ENCODE measurements at regions not wholly inside any gene's neighbourhood (a gene's known extent, or its start where the extent isn't known, plus 50 kb on each side); places are given as distances from the start of the nearest gene placed in this dataset.

GRCh38 chr13:83984793-83985192, 102.5 kb upstream of the SLITRK1 start:
- Histone ChIP-seq H3K27me3 (replicated peaks in 1 of 4; ENCODE audit: control extremely low read depth in 1 of 4, control insufficient read depth in 3 of 4, insufficient read depth in 4 of 4, low read length in 3 of 4) (no peaks in the 10 kb centered on the region), H3K27ac (ENCODE audit: low read length in 2 of 2) (no peak overlapping the region), H3K9me3 (ENCODE audit: control extremely low read depth in 1 of 3, control insufficient read depth in 2 of 3, insufficient read depth in 1 of 3, low read length in 2 of 3) (peaks cover 0 to 1% (median 0%) of the 10 kb centered on the region in 3 donors), H4K20me1 (ENCODE audit: control insufficient read depth, insufficient read depth, low read length, poor library complexity, severe bottlenecking) (no peaks in the 10 kb centered on the region), H3K4me1 (ENCODE audit: control insufficient read depth in 2 of 2, insufficient read depth in 2 of 2, low read length in 2 of 2) (no peaks in the 10 kb centered on the region), H3K36me3 (replicated peaks in 1 of 2; ENCODE audit: control extremely low read depth in 1 of 2, control insufficient read depth in 1 of 2, extremely low read depth in 1 of 2, insufficient read depth in 2 of 2, low read length in 1 of 2) (no peaks in the 10 kb centered on the region), H3K4me3 (ENCODE audit: control extremely low read depth in 1 of 5, extremely low read depth in 1 of 5, insufficient read depth in 1 of 5, low read depth in 2 of 5, low read length in 4 of 5) (no peak overlapping the region), H2AFZ (ENCODE audit: insufficient read depth, low read depth, low read length, poor library complexity, severe bottlenecking) (no peak overlapping the region), H3K79me2 (ENCODE audit: control insufficient read depth, insufficient read depth, low read length) (no peaks in the 10 kb centered on the region), H3K4me2 (replicated peaks; ENCODE audit: low read depth, low read length, poor library complexity, severe bottlenecking) (no peak overlapping the region), H3K9ac (ENCODE audit: low read length) (no peak overlapping the region)
- DNase-seq = no peak
- Mint-ChIP-seq H3K4me1 (no peaks in the 10 kb centered on the region), H3K27me3 (no peaks in the 10 kb centered on the region), H3K9me3 (ENCODE audit: insufficient read depth) (peaks cover 2% of the 10 kb centered on the region), H3K4me3 (no peak overlapping the region), H3K27ac (no peak overlapping the region)
- no peak for ATAC-seq (ENCODE audit: low read depth)
- TF ChIP-seq CTCF (IDR thresholded peaks at IDR 0.05) (no peak), EZH2 (IDR thresholded peaks at IDR 0.05; ENCODE audit: borderline replicate concordance, insufficient read depth, low read depth, low read length, poor library complexity, severe bottlenecking) (no peak)
- POLR2A ChIA-PET = no interaction called here
- 57% methylated on average over 1 of the region's 1 CpG for WGBS (ENCODE audit: insufficient coverage)
- CTCF ChIA-PET = no interaction called here
- intact Hi-C loops (cut with micrococcal nuclease) = no loop called here

GRCh38 chr13:83980331-83980730, 98.1 kb upstream of the SLITRK1 start:
- H3K9ac ChIP-seq (ENCODE audit: low read length) = no peak overlapping the region
- no peaks in the 10 kb centered on the region for H3K36me3 ChIP-seq (replicated peaks in 1 of 2; ENCODE audit: control extremely low read depth in 1 of 2, control insufficient read depth in 1 of 2, extremely low read depth in 1 of 2, insufficient read depth in 2 of 2, low read length in 1 of 2)
- no peak for DNase-seq
- peaks cover 3% of the 10 kb centered on the region for H3K9me3 Mint-ChIP-seq (ENCODE audit: insufficient read depth)
- no peak for TF ChIP-seq CTCF (IDR thresholded peaks at IDR 0.05)
- 95% methylated on average over 4 of the region's 5 CpGs for WGBS (ENCODE audit: insufficient coverage)
- no peak overlapping the region for H3K4me2 ChIP-seq (replicated peaks; ENCODE audit: low read depth, low read length, poor library complexity, severe bottlenecking)
- CTCF ChIA-PET = no interaction called here
- H3K4me1 ChIP-seq (ENCODE audit: control insufficient read depth in 2 of 2, insufficient read depth in 2 of 2, low read length in 2 of 2) = no peaks in the 10 kb centered on the region
- H3K9me3 ChIP-seq (ENCODE audit: control extremely low read depth in 1 of 3, control insufficient read depth in 2 of 3, insufficient read depth in 1 of 3, low read length in 2 of 3) = peaks cover 0 to 1% (median 0%) of the 10 kb centered on the region in 3 donors
- no peak overlapping the region for H3K27ac ChIP-seq (ENCODE audit: low read length in 2 of 2)
- H3K4me3 Mint-ChIP-seq = no peak overlapping the region
- no peaks in the 10 kb centered on the region for H3K27me3 ChIP-seq (replicated peaks in 1 of 4; ENCODE audit: control extremely low read depth in 1 of 4, control insufficient read depth in 3 of 4, insufficient read depth in 4 of 4, low read length in 3 of 4)
- no peak overlapping the region for H3K27ac Mint-ChIP-seq
- H2AFZ ChIP-seq (ENCODE audit: insufficient read depth, low read depth, low read length, poor library complexity, severe bottlenecking) = no peak overlapping the region
- H3K4me1 Mint-ChIP-seq = no peaks in the 10 kb centered on the region
- H3K4me3 ChIP-seq (ENCODE audit: control extremely low read depth in 1 of 5, extremely low read depth in 1 of 5, insufficient read depth in 1 of 5, low read depth in 2 of 5, low read length in 4 of 5) = no peak overlapping the region
- H3K27me3 Mint-ChIP-seq = no peaks in the 10 kb centered on the region
- POLR2A ChIA-PET = no interaction called here
- ATAC-seq (ENCODE audit: low read depth) = no peak
- H3K79me2 ChIP-seq (ENCODE audit: control insufficient read depth, insufficient read depth, low read length) = no peaks in the 10 kb centered on the region
- no peaks in the 10 kb centered on the region for H4K20me1 ChIP-seq (ENCODE audit: control insufficient read depth, insufficient read depth, low read length, poor library complexity, severe bottlenecking)
- intact Hi-C loops (cut with micrococcal nuclease) = no loop called here

All from B cell (primary cell).